DMS53 (cell line): ENCODE measurements at regions not wholly inside any gene's neighbourhood (a gene's known extent, or its start where the extent isn't known, plus 50 kb on each side); places are given as distances from the start of the nearest gene placed in this dataset.
"Not testable (repeated sequence)": the region's sequence is repeated elsewhere in the genome, so short reads cannot be mapped to it uniquely, and the experiment has no call there.

ENCODE experiments used
- DNase-seq: peaks from one replicate; lab custom pipeline; 2025; lab: John Stamatoyannopoulos, UW

DNA sequence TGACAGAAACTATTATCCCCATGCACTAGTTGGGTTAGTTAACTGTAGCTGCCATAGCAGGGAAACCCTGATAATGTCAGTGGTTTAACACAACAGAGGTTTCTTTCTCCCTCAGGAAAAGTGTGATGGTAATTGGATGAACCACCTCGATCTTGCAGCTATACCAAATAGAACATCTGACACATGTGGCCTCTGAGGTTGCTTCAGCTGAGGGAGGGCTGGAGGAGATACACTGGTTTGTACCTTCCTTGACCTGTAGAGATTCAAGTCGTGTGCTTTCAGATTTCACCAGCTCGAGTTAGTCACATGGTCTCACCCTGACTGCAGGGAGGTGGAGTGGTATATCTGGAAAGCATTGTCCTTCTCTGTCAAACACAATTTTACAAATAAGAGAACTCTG lies 147.2 kb upstream of the SFRP2 start:
- no peak for DNase-seq

DNA sequence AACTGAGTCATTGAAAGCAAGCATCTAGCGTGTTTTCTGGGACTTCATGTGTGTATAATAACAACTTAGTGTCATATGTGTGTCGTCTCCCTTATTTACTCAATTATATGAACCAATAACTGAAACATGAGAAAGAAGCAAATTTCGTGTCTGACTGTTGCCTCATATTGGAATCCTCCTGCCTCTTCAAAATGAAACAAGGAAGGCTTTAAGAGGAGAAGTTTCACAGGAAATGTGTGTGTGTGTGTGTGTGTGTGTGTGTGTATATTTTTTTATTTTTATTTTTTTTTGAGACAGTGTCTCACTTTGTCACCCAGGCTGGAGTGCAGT lies 145.8 kb upstream of the SFRP2 start:
- no peak for DNase-seq

DNA sequence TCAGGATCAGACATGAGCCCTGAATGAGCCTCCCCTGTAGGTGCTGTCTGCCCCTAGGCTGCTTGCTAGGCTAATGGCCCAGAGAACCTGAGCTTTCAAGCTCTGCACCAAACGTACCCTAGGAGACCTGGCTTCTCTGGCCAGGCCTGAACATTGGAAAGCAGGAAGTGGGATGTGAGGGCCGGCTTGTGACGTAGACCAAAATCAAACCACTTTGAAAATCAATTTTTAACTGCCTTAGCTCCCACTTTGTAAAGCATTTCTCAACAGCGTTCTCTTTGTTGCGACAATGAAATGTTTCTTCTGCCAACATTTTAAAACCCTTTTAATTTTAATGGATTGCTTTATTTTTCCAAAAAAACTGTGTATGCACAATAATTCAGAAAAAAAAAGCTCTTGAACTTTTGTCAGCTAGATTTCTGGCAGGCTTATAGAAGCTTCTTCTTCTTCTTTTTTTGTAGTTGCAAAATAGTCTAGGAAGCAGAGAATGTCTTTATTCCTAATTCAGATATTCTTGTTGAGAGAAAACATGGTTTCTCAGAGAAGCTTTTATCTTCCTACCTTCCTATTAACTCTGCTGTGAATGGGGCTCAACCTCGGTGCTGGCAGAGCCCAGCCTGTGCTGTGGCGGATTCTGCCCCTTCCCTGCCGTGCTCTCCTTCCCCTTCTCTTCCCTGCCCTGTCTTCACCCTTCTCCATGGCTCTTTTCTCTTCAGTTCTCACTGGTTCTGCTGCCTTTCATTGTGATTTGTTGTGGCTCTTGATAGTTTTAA lies 145.2 kb upstream of the SFRP2 start:
- no peak for DNase-seq

GRCh38 chr4:153931804-153932203 lies 142.9 kb upstream of the SFRP2 start:
- peak; percentile 22 for DNase-seq

DNA sequence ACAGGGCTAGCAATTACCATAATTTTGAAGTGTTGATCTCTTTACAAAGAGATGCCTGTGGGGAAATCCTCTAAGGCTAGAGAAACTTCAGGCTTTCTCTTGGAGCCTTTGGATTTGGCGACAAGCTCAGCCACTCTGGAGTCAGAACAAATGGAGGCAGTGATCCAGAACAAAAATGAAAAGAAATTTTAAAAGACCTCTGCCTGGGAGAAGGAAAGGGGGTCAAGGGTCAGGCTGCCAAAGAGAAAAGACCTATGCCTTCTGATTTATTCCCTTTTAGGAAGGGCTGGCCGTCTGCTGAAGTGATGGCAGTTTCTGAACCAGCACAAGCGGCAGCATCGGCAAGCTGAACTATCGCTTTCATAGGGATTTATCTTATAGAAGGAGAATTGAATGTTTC lies 140.8 kb upstream of the SFRP2 start:
- no peak for DNase-seq

DNA sequence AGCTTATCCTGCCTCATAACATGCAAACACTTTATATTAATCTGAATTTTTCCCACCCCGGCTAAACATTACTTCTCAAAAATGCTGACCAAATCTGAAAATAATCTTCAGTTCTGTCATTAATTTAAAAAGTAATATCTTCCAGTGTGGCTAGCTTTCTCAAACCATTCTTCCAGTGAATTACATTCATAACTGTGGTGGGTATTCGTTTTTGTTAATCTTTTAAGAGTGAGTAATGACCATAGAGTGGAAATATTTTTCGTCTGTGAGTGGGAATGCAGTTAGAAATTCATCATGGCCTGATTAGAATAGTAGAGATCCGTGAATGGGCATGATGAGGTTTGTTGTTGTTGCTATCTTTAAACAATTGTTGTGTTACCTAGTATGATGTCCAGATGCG lies 138.6 kb upstream of the SFRP2 start:
- DNase-seq, result no peak

GRCh38 chr4:153922148-153922547 lies 133.3 kb upstream of the SFRP2 start:
- no peak for DNase-seq

DNA sequence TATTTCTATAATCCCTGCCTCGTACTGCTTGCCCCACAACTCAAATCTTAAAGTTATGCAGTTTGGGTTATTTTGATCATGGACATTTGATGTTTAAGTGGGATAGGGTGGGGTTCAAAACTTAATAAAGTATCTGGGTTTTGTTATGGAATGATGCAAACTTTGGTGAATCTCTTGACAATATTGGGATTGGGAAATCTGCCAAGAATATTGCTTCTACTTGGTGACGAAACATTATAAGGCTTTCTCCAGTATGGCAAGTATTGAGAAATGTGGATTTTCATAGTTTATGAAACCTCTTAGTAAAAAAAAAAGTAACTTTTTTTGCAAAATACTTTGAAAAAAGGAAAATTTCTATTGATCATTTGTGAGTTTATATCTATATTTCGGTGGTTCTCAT lies 130.8 kb upstream of the SFRP2 start:
- no peak for DNase-seq

DNA sequence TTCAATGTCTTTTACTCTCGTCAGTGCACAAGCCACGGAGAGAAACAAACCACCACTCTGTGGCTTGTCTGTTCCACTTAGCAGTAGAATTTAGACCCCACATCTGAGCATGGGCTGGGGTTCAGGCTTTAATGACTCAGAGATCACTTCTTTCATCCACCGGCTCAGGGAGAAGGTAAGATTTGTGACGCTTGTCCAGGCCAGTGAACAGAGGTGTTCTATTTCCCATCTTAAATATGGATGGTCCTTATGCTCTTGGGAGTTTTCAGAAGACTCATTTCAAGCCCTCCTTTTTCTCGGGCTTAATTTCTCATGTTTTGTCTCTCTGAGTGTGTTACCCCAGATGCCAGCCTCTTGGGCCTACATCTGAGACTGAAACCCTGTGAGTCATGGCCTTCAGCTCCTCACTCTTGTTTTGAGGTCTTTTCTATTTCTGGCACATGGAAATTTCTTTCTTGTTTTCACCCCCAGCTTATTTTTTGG lies 127.4 kb upstream of the SFRP2 start:
- DNase-seq, result no peak

- DNase-seq, result no peak
Measured at GRCh38 chr4:153912301-153912700, 123.4 kb upstream of the SFRP2 start.

DNA sequence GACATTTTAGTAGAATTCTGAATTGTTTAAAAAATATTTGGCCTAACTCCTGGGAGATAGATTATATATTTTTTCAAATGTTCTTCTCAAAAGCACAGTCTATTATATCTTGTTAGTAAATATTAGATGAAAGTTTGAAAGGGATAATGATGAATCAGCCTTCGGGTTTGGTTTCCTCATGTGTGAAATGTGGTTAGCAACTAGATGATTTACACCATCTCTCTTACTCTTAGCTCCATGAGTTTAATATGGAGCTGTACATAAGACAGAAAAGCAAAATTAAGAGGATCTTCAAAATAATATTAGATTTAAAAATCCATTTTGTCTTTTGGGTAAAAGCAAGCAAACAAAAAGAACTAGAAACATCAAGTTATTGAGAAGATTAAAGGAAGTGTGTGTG lies 120.8 kb upstream of the SFRP2 start:
- no peak for DNase-seq

DNA sequence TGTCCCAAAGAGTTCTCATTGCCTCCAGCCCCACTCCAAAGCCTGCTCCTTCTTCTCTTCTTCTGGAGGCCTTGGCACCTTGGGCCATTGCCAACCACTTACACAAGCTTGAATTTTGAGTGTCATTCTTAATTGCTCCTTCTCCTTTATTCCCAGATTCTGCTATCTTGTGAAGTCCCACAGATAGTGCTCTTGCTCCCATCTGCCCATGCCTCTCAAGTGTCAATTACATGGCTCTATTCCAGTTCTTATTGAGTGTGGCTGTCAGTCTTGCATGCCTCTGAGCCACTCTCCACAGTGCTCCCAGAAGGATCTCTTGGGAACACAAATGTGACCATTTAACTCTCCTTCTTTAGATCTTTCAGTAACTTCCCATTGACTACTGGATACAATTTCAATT lies 117.3 kb upstream of the SFRP2 start:
- DNase-seq, result no peak

- no peak for DNase-seq
Measured at GRCh38 chr4:153905231-153905630, 116.3 kb upstream of the SFRP2 start.

- no peak for DNase-seq
Measured at GRCh38 chr4:153904011-153904410, 115.1 kb upstream of the SFRP2 start.

DNA sequence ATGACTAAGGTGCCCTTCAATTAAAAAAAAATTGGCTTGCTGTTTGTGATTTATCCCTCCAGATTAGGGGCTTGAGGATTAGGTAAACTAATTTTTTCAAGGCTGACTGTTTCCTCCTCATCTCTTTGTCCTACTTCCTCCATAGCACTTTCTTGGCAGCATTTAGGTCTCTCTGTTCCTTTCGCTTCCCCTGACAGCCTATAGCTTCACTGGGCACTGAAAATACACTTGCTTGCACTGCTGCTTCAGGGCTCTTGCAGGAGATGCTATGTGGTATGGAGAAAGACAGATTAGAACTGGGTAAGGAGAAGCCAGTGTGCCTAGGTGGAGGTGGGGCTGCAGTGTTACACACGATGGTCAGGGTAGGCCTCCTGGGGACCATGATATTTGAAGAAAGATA lies 112.3 kb upstream of the SFRP2 start:
- no peak for DNase-seq

DNA sequence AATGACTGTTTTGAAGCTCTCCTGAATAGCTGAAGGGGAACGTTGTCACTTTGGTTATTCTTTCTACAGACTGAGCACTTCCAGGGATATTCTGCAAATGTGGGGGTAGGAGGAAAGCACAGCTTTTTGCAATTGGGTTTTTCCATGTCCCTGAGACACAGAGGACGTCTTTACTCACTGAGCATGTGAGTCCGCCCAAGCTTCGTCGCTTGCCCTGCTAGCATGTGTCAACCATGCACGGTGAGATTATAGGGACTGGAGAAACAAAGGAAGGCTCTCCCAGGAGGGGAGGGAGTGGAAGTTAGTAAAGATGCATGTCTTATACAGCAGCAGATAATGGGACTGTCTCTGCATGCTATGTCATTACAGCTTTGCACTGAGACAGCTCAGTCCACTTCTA lies 111.5 kb upstream of the SFRP2 start:
- no peak for DNase-seq

- DNase-seq, result no peak
Measured at GRCh38 chr4:153890761-153891160, 101.9 kb upstream of the SFRP2 start.

GRCh38 chr4:153887217-153887616 lies 98.3 kb upstream of the SFRP2 start:
- DNase-seq, result no peak

GRCh38 chr4:153884325-153884724 lies 95.4 kb upstream of the SFRP2 start:
- DNase-seq, result no peak

DNA sequence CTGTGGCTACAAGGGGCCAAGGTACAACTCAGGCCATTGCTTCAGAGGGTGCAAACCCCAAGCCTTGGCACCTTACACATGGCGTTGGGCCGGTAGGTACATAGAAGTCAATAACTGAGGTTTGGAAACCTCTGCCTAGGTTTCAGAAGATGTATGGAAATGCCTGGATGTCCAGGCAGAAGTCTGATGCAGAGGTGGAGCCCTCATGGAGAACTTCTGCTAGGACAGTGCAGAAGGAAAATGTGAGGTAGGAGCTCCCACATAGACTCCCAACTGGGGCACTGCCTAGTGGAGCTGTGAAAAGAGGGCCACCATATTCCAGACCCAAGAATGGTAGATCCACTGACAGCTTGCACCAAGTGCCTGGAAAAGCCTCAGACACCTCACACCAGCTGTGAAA lies 92.1 kb upstream of the SFRP2 start:
- peak; percentile 16 for DNase-seq

GRCh38 chr4:153877898-153878297 lies 89.0 kb upstream of the SFRP2 start:
- DNase-seq, result no peak

DNA sequence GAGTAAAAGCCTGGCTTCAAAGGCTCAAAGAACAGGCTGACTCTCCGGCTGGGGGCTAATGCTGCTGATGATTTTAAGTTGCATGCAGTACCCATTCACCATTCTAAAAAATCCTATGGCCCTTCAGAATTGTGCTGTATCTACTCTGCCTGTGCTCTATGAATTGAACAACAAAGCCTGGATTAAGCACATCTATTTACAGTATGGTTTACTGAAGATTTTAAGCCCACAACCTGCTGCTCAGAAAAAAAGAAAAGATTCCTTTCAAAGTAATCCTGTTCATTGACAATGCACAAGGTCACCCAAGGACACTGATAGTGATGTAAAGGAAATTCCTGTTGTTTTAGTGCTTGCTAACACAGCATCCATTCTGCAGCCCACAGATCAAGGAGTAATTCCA lies 84.9 kb upstream of the SFRP2 start:
- no peak for DNase-seq

DNA sequence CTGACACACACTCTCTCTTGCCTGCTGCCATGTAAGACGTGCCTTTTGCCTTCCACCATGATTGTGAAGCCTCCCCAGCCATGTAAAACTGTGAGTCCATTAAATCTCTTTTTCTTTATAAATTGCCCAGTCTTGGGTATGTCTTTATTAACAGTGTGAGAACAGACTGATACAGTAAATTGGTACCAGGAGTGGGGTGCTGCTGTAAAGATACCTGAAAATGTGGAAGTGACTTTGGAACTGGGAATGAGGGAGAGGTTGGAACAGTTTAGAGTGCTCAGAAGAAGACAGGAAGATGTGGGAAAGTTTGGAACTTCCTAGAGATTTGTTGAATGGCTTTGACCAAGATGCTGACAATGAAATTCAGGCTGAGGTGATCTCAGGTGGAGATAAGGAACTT lies 77.9 kb upstream of the SFRP2 start:
- not testable (repeated sequence) for DNase-seq

GRCh38 chr4:153852501-153852900 lies 63.6 kb upstream of the SFRP2 start:
- DNase-seq, result no peak
